H54 (cell line): ENCODE measurements at regions not wholly inside any gene's neighbourhood (a gene's known extent, or its start where the extent isn't known, plus 50 kb on each side); places are given as distances from the start of the nearest gene placed in this dataset.

ENCODE experiments used
- DNase-seq: peaks from one replicate; pipeline ENCODE4 v3.0.0; 2011; ENCODE audit warnings: low spot score, mixed read lengths; ENCODE audit not compliant: insufficient read length
- FAIRE-seq: peaks from 3 replicates; lab custom pipeline; 2011; peaks lifted over from hg19 to GRCh38; lab: Jason Lieb, UNC
- POLR2A ChIP-seq: IDR thresholded peaks from 2 replicates; pipeline ENCODE4 v1.6.1; 2011; ENCODE audit warnings: low read depth, mild to moderate bottlenecking, low read length

- FAIRE-seq (no peak), DNase-seq (no peak)
- no peak for TF ChIP-seq POLR2A
Observed at GRCh38 chr11:43619863-43620505, 60.6 kb upstream of the HSD17B12 start.

GRCh38 chr11:43626798-43627197, 53.7 kb upstream of the HSD17B12 start:
- no peak for TF ChIP-seq POLR2A
- no peak for FAIRE-seq

More at GRCh38 chr11:43626798-43627197, 53.7 kb upstream of the HSD17B12 start:
- DNase-seq: no peak
